ENCODE measurements at regions not wholly inside any gene's neighbourhood (a gene's known extent, or its start where the extent isn't known, plus 50 kb on each side); places are given as distances from the start of the nearest gene placed in this dataset.

- no peak for TF ChIP-seq EZH2 (IDR thresholded peaks at IDR 0.05)
- TF ChIP-seq POLR2AphosphoS5 (IDR thresholded peaks at IDR 0.05; ENCODE audit: borderline replicate concordance, low read depth, low read length) = no peak
Observed at GRCh38 chr6:54516321-54516720, 208.1 kb downstream of the TINAG start.

Measured in SK-N-MC (cell line).